HEK293 (cell line): ENCODE measurements at regions not wholly inside any gene's neighbourhood (a gene's known extent, or its start where the extent isn't known, plus 50 kb on each side); places are given as distances from the start of the nearest gene placed in this dataset.

ENCODE experiments used
- CTCF ChIA-PET: fragments of 350-600 bp; formaldehyde crosslinking; extraction: SDS; loops from one replicate; lab custom pipeline; 2021; ENCODE audit warnings: antibody characterized with exemption; lab: Yijun Ruan, JAX
- POLR2A ChIA-PET: fragments of 300-600 bp; formaldehyde crosslinking; extraction: SDS; loops from one replicate; lab custom pipeline; 2020; ENCODE audit warnings: antibody characterized with exemption, inconsistent platforms; lab: Yijun Ruan, JAX
- H3K27ac ChIP-seq: fragments of 200-500 bp; sonication (Bioruptor generic); 2 replicates; pipeline ENCODE4 v1.5.1; 2014; ENCODE audit warnings: low read depth, low read length, control low read depth, inconsistent platforms; ENCODE audit errors: extremely low read depth
- H3K36me3 ChIP-seq, 2 experiments: fragments of 200-500 bp in 1 of 2; sonication (Bioruptor generic) in 1 of 2; 1 replicate in 1 of 2; 2 replicates in 1 of 2; pipeline ENCODE4 v1.5.1; 2014 to 2017; ENCODE audit warnings: inconsistent platforms in 2 of 2, low read length in 2 of 2; ENCODE audit not compliant: control insufficient read depth in 2 of 2, insufficient read depth in 1 of 2
- H3K4me1 ChIP-seq: fragments of 200-500 bp; sonication (Bioruptor generic); 2 replicates; pipeline ENCODE4 v1.5.1; 2014; ENCODE audit warnings: mild to moderate bottlenecking, low read length, inconsistent platforms; ENCODE audit not compliant: control insufficient read depth, insufficient read depth
- H3K4me3 ChIP-seq: 2 replicates; pipeline ENCODE4 v1.5.1; 2011; ENCODE audit warnings: low read depth, mild to moderate bottlenecking, control low read depth, low read length, moderate library complexity
- H3K9me3 ChIP-seq: fragments of 200-500 bp; sonication (Bioruptor generic); 2 replicates; pipeline ENCODE4 v1.5.1; 2014; ENCODE audit warnings: low read depth, low read length, inconsistent platforms; ENCODE audit not compliant: control insufficient read depth, insufficient read depth
- FEZF1 ChIP-seq: fragments of 450-650 bp; formaldehyde crosslinking; IDR thresholded peaks from 2 replicates; pipeline ENCODE4 v1.5.1; 2016; ENCODE audit warnings: missing biosample characterization, missing genetic modification characterization
- GFI1B ChIP-seq: fragments of 450-650 bp; formaldehyde crosslinking; IDR thresholded peaks from 2 replicates; pipeline ENCODE4 v1.5.1; 2016; ENCODE audit warnings: missing biosample characterization, missing genetic modification characterization
- HOXC10 ChIP-seq: sonication (generic); formaldehyde crosslinking; IDR thresholded peaks from 2 replicates; pipeline ENCODE4 v1.8.1; 2023; ENCODE audit warnings: mild to moderate bottlenecking, missing genetic modification reagents
- TSHZ1 ChIP-seq: fragments of 450-650 bp; formaldehyde crosslinking; IDR thresholded peaks from 2 replicates; pipeline ENCODE4 v1.5.1; 2016; ENCODE audit warnings: missing biosample characterization, missing genetic modification characterization, borderline replicate concordance
- ZBTB10 ChIP-seq: fragments of 450-650 bp; formaldehyde crosslinking; IDR thresholded peaks from 2 replicates; pipeline ENCODE4 v1.5.1; 2016; ENCODE audit warnings: missing biosample characterization, missing genetic modification characterization
- ZBTB8A ChIP-seq: fragments of 450-650 bp; formaldehyde crosslinking; IDR thresholded peaks from 2 replicates; pipeline ENCODE4 v1.5.1; 2016; ENCODE audit warnings: missing biosample characterization, missing genetic modification characterization
- ZNF18 ChIP-seq: fragments of 450-650 bp; formaldehyde crosslinking; IDR thresholded peaks from 2 replicates; pipeline ENCODE4 v1.5.1; 2016; ENCODE audit warnings: missing biosample characterization, missing genetic modification characterization
- ZNF202 ChIP-seq: fragments of 450-650 bp; formaldehyde crosslinking; IDR thresholded peaks from 2 replicates; pipeline ENCODE4 v1.5.1; 2016; ENCODE audit warnings: missing biosample characterization, missing genetic modification characterization, borderline replicate concordance
- ZNF341 ChIP-seq: fragments of 450-650 bp; formaldehyde crosslinking; IDR thresholded peaks from 2 replicates; pipeline ENCODE4; 2016; ENCODE audit warnings: low read depth, missing biosample characterization, missing genetic modification characterization
- ZNF426 ChIP-seq: fragments of 450-650 bp; formaldehyde crosslinking; IDR thresholded peaks from 2 replicates; pipeline ENCODE4 v1.5.1; 2017; ENCODE audit warnings: missing biosample characterization, missing genetic modification characterization, mild to moderate bottlenecking, inconsistent platforms, moderate library complexity
- ZNF488 ChIP-seq: fragments of 450-650 bp; formaldehyde crosslinking; IDR thresholded peaks from 2 replicates; pipeline ENCODE4 v1.5.1; 2016; ENCODE audit warnings: missing biosample characterization, missing genetic modification characterization
- ZNF544 ChIP-seq: fragments of 450-650 bp; formaldehyde crosslinking; IDR thresholded peaks from 2 replicates; pipeline ENCODE4 v1.5.0; 2017; ENCODE audit warnings: missing biosample characterization, missing genetic modification characterization
- ZNF837 ChIP-seq: fragments of 450-650 bp; formaldehyde crosslinking; IDR thresholded peaks from 2 replicates; pipeline ENCODE4 v1.5.1; 2016; ENCODE audit warnings: missing biosample characterization, missing genetic modification characterization

GRCh38 chr13:64273780-64274179 is 2858.1 kb upstream of the PCDH20 start (continued):
- TF ChIP-seq TSHZ1 (tag by site-specific recombination), result no peak
- TF ChIP-seq ZNF341 (tag by site-specific recombination), result no peak
- TF ChIP-seq HOXC10, result no peak
- no peak for TF ChIP-seq ZBTB10 (tag by site-specific recombination)

GRCh38 chr13:64272681-64273080 is 2857.0 kb upstream of the PCDH20 start:
- H3K36me3 ChIP-seq, result no peaks in the 10 kb centered on the region
- H3K27ac ChIP-seq, result no peak overlapping the region
- H3K4me1 ChIP-seq, result no peaks in the 10 kb centered on the region
- H3K9me3 ChIP-seq, result no peaks in the 10 kb centered on the region
- POLR2A ChIA-PET, result no interaction called here
- CTCF ChIA-PET, result no interaction called here
- no peak overlapping the region for H3K4me3 ChIP-seq
- TF ChIP-seq ZNF202 (tag by site-specific recombination) (no peak), ZNF426 (tag by site-specific recombination) (no peak), ZNF18 (tag by site-specific recombination) (no peak)

- H3K27ac ChIP-seq, result no peak overlapping the region
- no peak overlapping the region for H3K4me3 ChIP-seq
- H3K4me1 ChIP-seq, result no peaks in the 10 kb centered on the region
- CTCF ChIA-PET, result no interaction called here
- H3K9me3 ChIP-seq, result no peaks in the 10 kb centered on the region
- H3K36me3 ChIP-seq, result no peaks in the 10 kb centered on the region
- TF ChIP-seq ZNF544, result no peak
- no peak for TF ChIP-seq ZNF837 (tag by site-specific recombination)
- no peak for TF ChIP-seq ZBTB8A (tag by site-specific recombination)
- no peak for TF ChIP-seq GFI1B (tag by site-specific recombination)
- no peak for TF ChIP-seq ZNF488
- no peak for TF ChIP-seq FEZF1
- TF ChIP-seq, all 188 proteins: peak for 0
- POLR2A ChIA-PET, result no interaction called here
These were observed 2850.4 kb upstream of the PCDH20 start for GRCh38 chr13:64266024-64266423.
